ENCODE measurements at regions not wholly inside any gene's neighbourhood (a gene's known extent, or its start where the extent isn't known, plus 50 kb on each side); places are given as distances from the start of the nearest gene placed in this dataset.

GRCh38 chr1:187691439-187691838 lies 862.7 kb downstream of the PLA2G4A start:
- TF ChIP-seq ZBTB7A (IDR thresholded peaks at IDR 0.05; ENCODE audit: low read depth) (no peak), REST (IDR thresholded peaks at IDR 0.05; ENCODE audit: low read depth) (no peak)

GRCh38 chr1:187692799-187693198 lies 864.0 kb downstream of the PLA2G4A start:
- no peak for TF ChIP-seq NFIC (IDR thresholded peaks at IDR 0.05)
- no peak for TF ChIP-seq ZBTB7A (IDR thresholded peaks at IDR 0.05; ENCODE audit: low read depth)
- TF ChIP-seq TEAD4 (IDR thresholded peaks at IDR 0.05), result no peak
- no peak for TF ChIP-seq EP300 (IDR thresholded peaks at IDR 0.05; ENCODE audit: borderline replicate concordance)
- no peak for TF ChIP-seq CREB1 (IDR thresholded peaks at IDR 0.05; ENCODE audit: low read depth)
- TF ChIP-seq MAX (IDR thresholded peaks at IDR 0.05), result no peak
- no peak for TF ChIP-seq YY1 (IDR thresholded peaks at IDR 0.05; ENCODE audit: low read depth)
- TF ChIP-seq USF1 (IDR thresholded peaks at IDR 0.05), result no peak
- TF ChIP-seq CEBPB (IDR thresholded peaks at IDR 0.05), result no peak
- TF ChIP-seq TAF1 (IDR thresholded peaks at IDR 0.05; ENCODE audit: low read depth), result no peak
- no peak for TF ChIP-seq RAD21 (IDR thresholded peaks at IDR 0.05; ENCODE audit: low read depth)
- no peak for TF ChIP-seq FOXM1 (IDR thresholded peaks at IDR 0.05; ENCODE audit: borderline replicate concordance, low read depth)
- TF ChIP-seq EGR1 (IDR thresholded peaks at IDR 0.05), result no peak
- no peak for TF ChIP-seq TCF12 (IDR thresholded peaks at IDR 0.05; ENCODE audit: low read depth)
- TF ChIP-seq REST (IDR thresholded peaks at IDR 0.05; ENCODE audit: low read depth), result no peak

GRCh38 chr1:187696073-187696472 lies 867.3 kb downstream of the PLA2G4A start:
- TF ChIP-seq EGR1 (IDR thresholded peaks at IDR 0.05), result no peak

- TF ChIP-seq RAD21 (IDR thresholded peaks at IDR 0.05; ENCODE audit: low read depth) (no peak), FOXM1 (IDR thresholded peaks at IDR 0.05; ENCODE audit: borderline replicate concordance, low read depth) (no peak), EP300 (IDR thresholded peaks at IDR 0.05; ENCODE audit: borderline replicate concordance) (no peak), REST (IDR thresholded peaks at IDR 0.05; ENCODE audit: low read depth) (no peak), USF1 (IDR thresholded peaks at IDR 0.05) (no peak), CEBPB (IDR thresholded peaks at IDR 0.05) (no peak), YY1 (IDR thresholded peaks at IDR 0.05; ENCODE audit: low read depth) (no peak), CREB1 (IDR thresholded peaks at IDR 0.05; ENCODE audit: low read depth) (no peak), ZBTB7A (IDR thresholded peaks at IDR 0.05; ENCODE audit: low read depth) (no peak), TCF12 (IDR thresholded peaks at IDR 0.05; ENCODE audit: low read depth) (no peak), MAX (IDR thresholded peaks at IDR 0.05) (no peak), TAF1 (IDR thresholded peaks at IDR 0.05; ENCODE audit: low read depth) (no peak), EGR1 (IDR thresholded peaks at IDR 0.05) (no peak), NFIC (IDR thresholded peaks at IDR 0.05) (no peak), TEAD4 (IDR thresholded peaks at IDR 0.05) (no peak)
Measured at GRCh38 chr1:187714470-187714869, 885.7 kb downstream of the PLA2G4A start.

GRCh38 chr1:187715483-187715882 lies 886.7 kb downstream of the PLA2G4A start:
- TF ChIP-seq EP300 (IDR thresholded peaks at IDR 0.05; ENCODE audit: borderline replicate concordance) (no peak), ZBTB7A (IDR thresholded peaks at IDR 0.05; ENCODE audit: low read depth) (no peak), CEBPB (IDR thresholded peaks at IDR 0.05) (no peak), TCF12 (IDR thresholded peaks at IDR 0.05; ENCODE audit: low read depth) (no peak), TAF1 (IDR thresholded peaks at IDR 0.05; ENCODE audit: low read depth) (no peak), RAD21 (IDR thresholded peaks at IDR 0.05; ENCODE audit: low read depth) (no peak), CREB1 (IDR thresholded peaks at IDR 0.05; ENCODE audit: low read depth) (no peak), EGR1 (IDR thresholded peaks at IDR 0.05) (no peak), YY1 (IDR thresholded peaks at IDR 0.05; ENCODE audit: low read depth) (no peak)
